Activated T-helper 9 cell treated with anti-CD3 and anti-CD28 coated beads, Interleukin-2, amount 50 U/mL, for 16 hours (primary cell): ENCODE measurements at regions not wholly inside any gene's neighbourhood (a gene's known extent, or its start where the extent isn't known, plus 50 kb on each side); places are given as distances from the start of the nearest gene placed in this dataset.
"Not testable (repeated sequence)": the region's sequence is repeated elsewhere in the genome, so short reads cannot be mapped to it uniquely, and the experiment has no call there.

Source experiments
- DNase-seq: peaks from one replicate; pipeline ENCODE4 v3.0.0-alpha.2; 2020; ENCODE audit warnings: low read depth

GRCh38 chr9:29220596-29221251, 1647.4 kb upstream of the C9orf72 start:
- DNase-seq: no peak

DNA sequence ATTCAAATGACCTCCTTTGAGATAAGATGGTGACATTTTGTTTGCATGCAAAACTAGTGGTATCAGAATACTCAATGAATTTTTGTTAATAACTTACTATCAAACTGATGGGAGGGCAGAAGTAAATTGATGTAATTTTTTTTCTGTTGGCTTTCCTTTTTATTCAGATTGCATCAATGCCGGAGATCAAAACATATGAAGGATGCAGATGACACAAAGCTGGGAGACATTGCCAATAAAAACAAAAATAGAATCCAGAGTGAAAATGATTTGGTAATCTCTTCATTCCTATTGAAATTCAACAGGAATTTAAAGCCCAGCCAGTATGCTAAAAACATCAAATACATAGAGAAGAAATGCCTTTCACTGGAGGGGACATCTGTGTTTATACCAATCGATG, 1655.3 kb upstream of the C9orf72 start:
- no peak for DNase-seq

GRCh38 chr9:29230931-29231330, 1657.7 kb upstream of the C9orf72 start:
- DNase-seq: no peak

- DNase-seq: no peak
These were observed 1659.9 kb upstream of the C9orf72 start for GRCh38 chr9:29233193-29233592.

DNA sequence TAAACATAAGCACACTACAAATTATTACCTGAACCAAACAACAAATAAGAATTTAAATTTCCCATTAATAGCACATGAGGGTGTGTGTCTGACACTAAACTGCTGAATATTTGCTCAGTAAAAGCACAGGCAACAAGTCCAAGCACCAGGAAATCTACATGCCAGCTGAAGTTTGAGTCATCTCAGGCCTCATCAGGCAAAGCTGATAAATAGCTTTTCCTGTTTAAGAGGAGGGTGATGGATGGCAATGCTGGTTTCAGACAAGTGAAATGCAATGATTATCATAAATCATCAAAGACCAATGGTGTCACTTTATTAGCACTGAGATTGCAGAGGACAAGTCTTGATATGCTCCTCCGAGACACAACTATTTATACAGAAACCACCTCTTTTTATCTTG, 1668.0 kb upstream of the C9orf72 start:
- DNase-seq: no peak

- DNase-seq: no peak
These were observed 1672.1 kb upstream of the C9orf72 start for GRCh38 chr9:29245351-29245750.

DNA sequence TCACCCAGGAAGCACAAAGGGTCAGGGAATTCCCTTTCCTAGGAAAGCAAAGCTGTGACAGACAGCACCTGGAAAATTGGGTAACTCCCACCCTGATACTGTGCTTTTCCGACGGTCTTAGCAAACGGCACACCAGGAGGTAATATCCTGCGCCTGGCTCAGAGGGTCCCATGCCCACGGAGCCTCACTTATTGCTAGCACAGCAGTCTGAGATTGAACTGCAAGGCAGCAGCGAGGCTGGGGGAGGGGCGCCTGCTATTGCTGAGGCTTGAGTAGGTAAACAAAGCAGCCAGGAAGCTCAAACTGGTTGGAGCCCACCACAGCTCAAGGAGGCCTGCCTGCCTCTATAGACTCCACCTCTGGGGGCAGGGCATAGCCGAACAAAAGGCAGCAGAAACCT, 1697.1 kb upstream of the C9orf72 start:
- DNase-seq: not testable (repeated sequence)

GRCh38 chr9:29282121-29282520, 1708.8 kb upstream of the C9orf72 start:
- no peak for DNase-seq

GRCh38 chr9:29285818-29286217, 1712.5 kb upstream of the C9orf72 start:
- DNase-seq: no peak

DNA sequence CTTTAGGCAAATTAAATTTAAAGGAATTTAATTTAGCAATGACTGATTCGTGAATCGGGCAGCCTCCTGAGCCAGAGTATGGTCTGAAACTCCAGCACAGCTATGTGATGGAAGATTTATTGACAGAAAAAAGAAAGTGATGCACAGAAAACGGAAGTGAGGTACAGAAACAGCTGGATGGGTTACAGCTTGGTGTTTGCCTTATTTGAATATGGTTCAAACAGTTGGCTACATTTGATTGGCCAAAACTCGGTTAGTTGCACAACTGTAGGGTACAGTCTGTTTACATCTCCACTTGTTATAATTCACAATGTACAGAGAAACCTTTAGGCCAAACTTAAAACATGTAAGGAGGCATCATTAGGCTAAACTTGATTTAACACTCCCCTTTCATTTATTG, 1716.1 kb upstream of the C9orf72 start:
- no peak for DNase-seq

- DNase-seq: no peak
These were observed 1717.2 kb upstream of the C9orf72 start for GRCh38 chr9:29290516-29290915.

GRCh38 chr9:29297592-29297991, 1724.3 kb upstream of the C9orf72 start:
- no peak for DNase-seq

GRCh38 chr9:29311221-29311620, 1737.9 kb upstream of the C9orf72 start:
- no peak for DNase-seq

GRCh38 chr9:29312327-29312726, 1739.0 kb upstream of the C9orf72 start:
- no peak for DNase-seq

- no peak for DNase-seq
These were observed 1746.6 kb upstream of the C9orf72 start for GRCh38 chr9:29319736-29320513.

DNA sequence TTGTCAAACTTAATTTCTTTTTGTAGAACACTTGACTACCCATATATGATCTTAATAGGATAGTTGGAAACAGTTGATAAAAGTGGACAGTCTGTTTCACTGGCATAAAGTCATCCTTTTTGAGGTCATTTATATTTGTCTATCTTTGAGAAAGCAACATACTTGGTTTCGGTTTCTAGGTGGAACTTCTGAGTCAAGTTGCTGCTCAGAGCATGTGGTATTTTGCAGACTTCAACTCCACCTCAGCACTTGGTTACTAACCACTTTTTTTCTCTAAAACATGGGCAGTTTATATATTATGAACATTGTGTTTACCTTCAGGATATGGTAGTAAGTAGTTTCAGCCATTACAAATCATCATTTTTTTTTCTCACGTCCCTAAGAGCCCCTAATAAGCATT, 1749.0 kb upstream of the C9orf72 start:
- DNase-seq: no peak

DNA sequence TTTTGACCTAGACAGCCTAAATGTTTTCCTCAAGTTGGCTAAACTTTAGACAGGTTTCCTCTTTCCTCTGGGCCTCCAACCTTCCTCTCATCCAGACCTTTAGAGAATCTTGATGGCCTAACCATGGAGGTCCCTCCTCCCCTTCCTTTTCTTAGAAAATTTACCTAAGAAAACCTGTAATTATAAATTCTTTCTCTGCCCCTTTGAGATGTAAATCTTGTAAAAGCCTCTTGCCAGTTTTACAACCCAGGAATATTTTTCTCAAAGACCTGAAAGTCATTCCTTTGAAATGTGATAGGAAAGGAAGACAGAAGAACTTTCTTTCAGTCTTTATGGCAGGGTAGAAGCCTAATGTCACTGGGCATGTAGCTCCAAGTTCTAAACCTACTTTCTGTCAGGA, 1752.6 kb upstream of the C9orf72 start:
- no peak for DNase-seq

DNA sequence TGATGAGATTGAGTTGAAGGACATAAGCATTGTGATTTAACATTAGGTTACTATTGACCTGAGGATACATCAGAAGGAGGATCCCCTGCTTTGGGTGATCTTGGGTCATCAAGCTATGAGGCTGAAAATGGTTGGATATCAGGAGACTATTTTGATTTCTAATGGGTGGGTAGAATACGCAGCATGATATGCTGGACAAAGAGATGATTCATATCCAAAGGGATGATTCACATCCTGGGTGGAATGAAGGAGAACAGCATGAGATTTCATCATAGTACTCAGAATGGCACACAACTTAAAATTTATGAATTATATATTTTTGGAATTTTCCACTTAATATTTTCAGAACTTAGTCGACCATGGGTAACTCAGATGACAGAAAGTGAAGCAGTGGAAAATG, 1759.5 kb upstream of the C9orf72 start:
- DNase-seq: no peak

DNA sequence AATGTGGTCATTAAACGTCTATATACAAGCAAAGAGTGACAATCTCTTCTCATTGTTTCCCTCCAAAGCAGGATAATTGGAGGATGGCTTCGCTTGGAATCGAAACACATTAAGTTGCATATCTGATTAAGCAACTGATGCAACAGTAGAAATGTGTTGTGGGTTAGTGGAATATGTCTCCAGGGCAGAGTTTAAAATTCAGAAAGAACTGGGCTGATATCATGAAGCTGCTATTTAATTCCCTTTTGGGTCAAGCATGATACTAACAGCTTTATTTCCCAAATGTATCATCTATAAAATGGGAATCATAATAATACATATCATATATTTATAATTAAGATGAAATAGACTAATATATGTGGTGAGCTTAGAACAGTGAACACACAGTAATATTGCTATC, 1763.0 kb upstream of the C9orf72 start:
- no peak for DNase-seq

DNA sequence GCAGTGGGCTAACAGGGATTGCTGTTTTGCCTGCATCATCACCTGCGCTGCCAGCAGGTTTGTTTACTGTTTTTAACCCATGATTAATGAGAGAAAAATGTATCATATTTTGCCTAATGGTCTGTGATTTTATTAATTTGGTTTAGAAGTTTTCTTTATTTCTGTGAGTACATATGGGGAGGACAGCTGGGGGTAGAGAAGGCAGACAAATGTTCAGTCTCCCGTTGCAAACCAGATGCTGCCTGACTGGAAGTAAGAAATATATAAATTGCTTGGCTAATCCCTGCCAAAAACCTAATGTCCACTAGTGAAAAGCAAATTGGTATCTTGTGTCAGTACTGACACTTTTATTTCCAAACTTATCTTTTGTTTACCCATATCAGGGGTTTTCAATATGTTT, 1766.1 kb upstream of the C9orf72 start:
- no peak for DNase-seq

DNA sequence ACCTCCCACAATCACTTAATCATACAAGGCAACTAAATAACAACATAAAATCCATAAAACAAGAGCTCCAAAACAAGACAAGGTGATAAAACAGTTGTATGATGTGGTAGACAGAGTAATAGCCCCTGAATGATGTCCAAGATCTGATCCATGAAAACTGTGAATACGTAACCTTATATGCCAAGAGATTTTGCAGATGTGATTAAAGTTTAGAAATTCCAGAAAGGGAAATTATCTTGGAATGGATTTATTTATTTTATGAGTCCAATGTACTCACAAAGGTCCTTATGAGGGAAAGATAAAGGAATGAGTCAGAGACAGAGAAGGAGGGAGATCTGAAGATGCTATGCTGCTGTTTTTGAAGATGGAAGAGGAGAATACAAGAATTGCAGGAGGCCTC, 1775.7 kb upstream of the C9orf72 start:
- no peak for DNase-seq

DNA sequence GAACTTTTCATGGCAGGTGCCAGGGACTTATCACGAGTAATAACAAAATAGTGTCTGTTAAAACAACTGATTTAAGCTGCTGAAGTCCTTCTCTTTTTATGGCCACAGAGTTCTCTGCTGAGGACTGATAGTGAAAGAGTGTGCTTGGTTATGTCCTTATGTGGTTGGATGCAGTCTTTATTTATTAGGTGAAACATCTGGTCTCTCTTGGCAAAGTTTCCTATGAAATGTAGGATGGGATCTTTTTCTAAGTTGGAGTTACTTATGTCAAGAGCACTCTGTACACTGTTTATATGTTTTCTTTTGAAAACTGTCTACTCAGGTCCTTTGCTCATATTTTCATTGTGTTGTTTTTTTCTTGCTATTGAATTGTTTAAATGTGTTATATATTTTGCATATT, 1816.1 kb upstream of the C9orf72 start:
- no peak for DNase-seq

GRCh38 chr9:29390859-29391258, 1817.6 kb upstream of the C9orf72 start:
- no peak for DNase-seq

- DNase-seq: no peak
These were observed 1819.8 kb upstream of the C9orf72 start for GRCh38 chr9:29393064-29393463.
